WERI-Rb-1 (cell line): ENCODE measurements at regions not wholly inside any gene's neighbourhood (a gene's known extent, or its start where the extent isn't known, plus 50 kb on each side); places are given as distances from the start of the nearest gene placed in this dataset.

ENCODE experiments used
- DNase-seq: peaks from one replicate; pipeline ENCODE4 v3.0.0-alpha.2; 2020
- H3K27ac ChIP-seq: fragments of 250-450 bp; sonication (Bioruptor Pico); 2 replicates; pipeline ENCODE4 v1.5.1; 2020; ENCODE audit warnings: mild to moderate bottlenecking, moderate library complexity
- H3K27me3 ChIP-seq: fragments of 250-450 bp; sonication (Bioruptor Pico); 2 replicates; pipeline ENCODE4 v1.5.1; 2021; ENCODE audit warnings: mild to moderate bottlenecking, low read depth, moderate library complexity; ENCODE audit not compliant: insufficient read depth, severe bottlenecking
- H3K36me3 ChIP-seq: fragments of 250-450 bp; sonication (Bioruptor Pico); 2 replicates; pipeline ENCODE4 v1.5.1; 2020; ENCODE audit warnings: mild to moderate bottlenecking, moderate library complexity
- H3K4me3 ChIP-seq: 2 replicates; pipeline ENCODE4 v1.5.1; 2011; ENCODE audit warnings: low read depth, mild to moderate bottlenecking, control low read depth, low read length
- H3K9me3 ChIP-seq: fragments of 250-450 bp; sonication (Bioruptor Pico); 2 replicates; pipeline ENCODE4 v1.5.1; 2021; ENCODE audit warnings: mild to moderate bottlenecking, moderate library complexity; ENCODE audit not compliant: severe bottlenecking
- CTCF ChIP-seq: IDR thresholded peaks from 2 replicates; pipeline ENCODE4 v1.5.1; 2011; ENCODE audit warnings: low read depth, mild to moderate bottlenecking, control low read depth, inconsistent platforms, low read length

- TF ChIP-seq CTCF, result no peak
- no peaks in the 10 kb centered on the region for H3K36me3 ChIP-seq
- no peak overlapping the region for H3K4me3 ChIP-seq
- no peaks in the 10 kb centered on the region for H3K27me3 ChIP-seq
- H3K9me3 ChIP-seq, result peaks cover 25% of the 10 kb centered on the region
- DNase-seq, result no peak
- H3K27ac ChIP-seq, result no peak overlapping the region
Observed at GRCh38 chr18:75879196-75879595, 451.7 kb upstream of the SMIM21 start.

- H3K4me3 ChIP-seq, result no peak overlapping the region
- no peak for TF ChIP-seq CTCF
- H3K9me3 ChIP-seq, result peaks cover 9% of the 10 kb centered on the region
- H3K36me3 ChIP-seq, result no peaks in the 10 kb centered on the region
- no peak for DNase-seq
- H3K27ac ChIP-seq, result no peak overlapping the region
- no peaks in the 10 kb centered on the region for H3K27me3 ChIP-seq
Observed at GRCh38 chr18:75875559-75875958, 448.1 kb upstream of the SMIM21 start.

- Histone ChIP-seq H3K36me3 (no peaks in the 10 kb centered on the region), H3K27me3 (no peaks in the 10 kb centered on the region), H3K4me3 (peak overlapping the region; percentile 12; the same call in 1 of the 2 replicates), H3K27ac (peak overlapping the region; percentile 45), H3K9me3 (peaks cover 9% of the 10 kb centered on the region)
- TF ChIP-seq CTCF, result no peak
- DNase-seq, result peak; percentile 54
Observed at GRCh38 chr18:75874401-75875089, 447.0 kb upstream of the SMIM21 start.

- Histone ChIP-seq H3K36me3 (no peaks in the 10 kb centered on the region), H3K27me3 (no peaks in the 10 kb centered on the region), H3K4me3 (no peak overlapping the region), H3K27ac (no peak overlapping the region), H3K9me3 (no peaks in the 10 kb centered on the region)
- TF ChIP-seq CTCF, result no peak
- no peak for DNase-seq
Observed at GRCh38 chr18:75871596-75871995, 444.1 kb upstream of the SMIM21 start.

GRCh38 chr18:75869162-75869561, 441.7 kb upstream of the SMIM21 start:
- Histone ChIP-seq H3K27ac (no peak overlapping the region), H3K9me3 (no peaks in the 10 kb centered on the region), H3K27me3 (no peaks in the 10 kb centered on the region), H3K36me3 (no peaks in the 10 kb centered on the region), H3K4me3 (no peak overlapping the region)
- TF ChIP-seq CTCF, result no peak
- no peak for DNase-seq

- Histone ChIP-seq H3K27ac (no peak overlapping the region), H3K36me3 (no peaks in the 10 kb centered on the region), H3K27me3 (no peaks in the 10 kb centered on the region), H3K9me3 (no peaks in the 10 kb centered on the region), H3K4me3 (no peak overlapping the region)
- no peak for TF ChIP-seq CTCF
- DNase-seq, result no peak
Observed at GRCh38 chr18:75868031-75868430, 440.5 kb upstream of the SMIM21 start.
